ENCODE measurements at regions not wholly inside any gene's neighbourhood (a gene's known extent, or its start where the extent isn't known, plus 50 kb on each side); places are given as distances from the start of the nearest gene placed in this dataset.

DNA sequence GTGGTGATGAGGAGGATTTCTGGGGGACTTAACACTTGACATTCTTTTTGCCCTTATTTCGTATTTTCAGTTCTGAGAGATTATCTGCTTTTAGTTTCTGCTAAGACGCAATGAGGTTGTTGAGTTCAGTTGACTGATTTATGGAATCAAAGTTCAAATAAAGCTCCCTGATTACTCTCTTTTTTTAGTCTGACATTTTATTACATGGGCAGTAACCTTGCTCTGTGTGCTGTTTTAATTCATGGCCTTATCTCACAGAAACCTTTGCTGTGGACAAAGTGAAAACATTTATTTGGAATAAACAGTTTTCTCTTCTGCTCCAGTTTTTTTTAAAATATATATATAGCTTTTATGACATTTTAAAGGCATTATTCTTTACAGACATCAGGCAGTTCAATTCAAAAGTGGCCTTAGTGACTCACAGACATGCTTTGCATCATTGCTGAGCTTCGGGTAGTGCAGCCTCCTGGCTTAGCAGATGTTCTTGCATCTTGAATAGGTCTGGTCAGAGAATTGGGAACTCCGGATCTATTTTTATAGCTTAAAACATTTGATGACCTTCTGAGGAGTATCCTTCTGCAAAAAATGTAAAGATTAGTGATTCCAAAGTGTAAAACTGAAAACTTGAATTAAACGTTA lies 162.9 kb downstream of the FAM170A start:
- no peak for DNase-seq

DNA sequence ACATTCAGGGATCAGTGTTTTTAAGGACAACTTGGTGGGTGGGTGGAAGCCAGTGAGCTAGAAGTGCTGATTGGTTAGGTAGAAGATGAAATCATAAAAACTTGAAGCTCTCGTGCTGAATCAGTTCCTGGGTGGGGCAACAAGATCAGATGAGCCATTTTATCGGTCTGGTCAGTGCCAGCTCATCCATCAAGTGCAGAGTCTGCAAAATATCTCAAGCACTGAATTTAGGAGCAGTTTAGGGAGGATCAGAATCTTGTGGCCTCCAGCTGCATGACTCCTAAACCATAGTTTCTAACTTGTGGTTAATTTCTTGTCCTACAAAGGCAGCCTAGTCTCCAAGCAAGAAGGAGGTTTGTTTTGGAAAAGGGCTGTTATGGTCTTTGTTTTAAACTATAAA lies 166.4 kb downstream of the FAM170A start:
- DNase-seq, result no peak

DNA sequence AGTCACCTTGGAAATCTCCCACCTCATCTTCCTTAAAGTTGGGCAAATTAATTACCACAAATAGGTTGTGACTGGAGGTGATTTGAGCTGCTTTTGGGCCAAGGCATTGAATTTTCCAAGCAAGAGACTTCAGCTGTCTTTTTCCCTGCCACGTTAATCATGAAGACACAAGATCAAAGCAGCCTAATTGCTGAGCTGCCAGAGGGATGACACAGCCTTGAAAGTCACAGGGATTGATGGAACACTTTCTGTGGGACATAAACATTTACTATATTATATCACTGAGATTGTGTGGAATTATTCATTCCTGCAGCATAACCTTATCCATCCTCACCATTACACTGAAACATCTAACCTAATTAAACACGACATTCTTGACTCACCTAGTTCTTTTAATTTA lies 172.2 kb downstream of the FAM170A start:
- no peak for DNase-seq

DNA sequence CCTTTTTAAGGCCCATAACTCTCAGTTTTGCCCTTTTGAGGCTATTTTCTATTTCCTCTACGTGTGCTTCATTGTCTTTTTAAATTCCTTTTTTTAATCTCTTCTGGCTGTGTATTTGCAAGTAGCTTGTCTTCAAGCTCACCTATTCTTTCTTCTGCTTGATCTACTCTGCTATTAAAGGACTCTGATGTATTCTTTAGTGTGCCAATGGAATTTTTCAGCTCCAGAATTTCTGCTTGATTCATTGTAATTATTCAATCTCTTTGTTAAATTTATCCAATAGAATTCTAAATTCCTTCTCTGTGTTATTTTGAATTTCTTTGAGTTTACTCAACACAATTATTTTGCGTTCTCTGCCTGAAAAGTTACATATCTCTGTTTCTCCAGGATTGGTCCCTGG lies 178.7 kb downstream of the FAM170A start:
- no peak for DNase-seq

DNA sequence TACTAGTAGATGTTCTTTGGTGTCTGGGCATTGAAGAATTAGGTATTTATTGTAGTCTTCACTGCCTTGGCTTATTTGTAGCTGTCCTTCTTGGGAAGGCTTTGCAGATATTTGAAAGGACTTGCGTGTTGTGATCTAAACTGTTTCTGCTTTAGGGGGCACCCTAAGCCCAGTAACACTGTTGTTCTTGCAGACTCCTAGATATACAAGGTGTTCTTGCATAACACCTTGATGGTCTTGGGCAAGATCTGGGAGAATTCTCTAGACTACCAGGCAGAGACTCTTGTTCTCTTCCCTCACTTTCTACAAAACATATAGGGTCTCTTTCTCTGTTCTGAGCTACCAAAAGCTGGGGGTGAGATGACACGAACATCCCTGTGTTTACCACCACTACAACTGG lies 179.1 kb downstream of the FAM170A start:
- no peak for DNase-seq

DNA sequence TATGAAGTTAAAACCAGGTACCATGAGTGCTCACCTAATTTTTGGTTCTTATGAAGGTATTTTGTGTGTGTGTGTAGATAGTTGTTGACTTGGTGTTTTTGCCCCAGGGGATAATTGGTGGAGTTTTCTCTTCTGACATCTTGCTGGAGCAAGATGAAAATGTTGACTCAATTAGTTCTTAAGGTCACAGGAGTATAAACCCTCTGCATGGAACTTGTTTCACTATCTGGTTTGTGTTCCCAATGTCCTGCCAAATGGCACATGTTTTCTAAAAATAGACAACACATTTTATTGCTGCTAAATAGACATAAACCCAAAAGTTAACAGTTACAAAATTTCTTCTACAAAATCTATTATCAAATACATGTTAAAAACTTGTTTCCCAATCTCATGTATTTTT lies 180.9 kb downstream of the FAM170A start:
- DNase-seq, result no peak

DNA sequence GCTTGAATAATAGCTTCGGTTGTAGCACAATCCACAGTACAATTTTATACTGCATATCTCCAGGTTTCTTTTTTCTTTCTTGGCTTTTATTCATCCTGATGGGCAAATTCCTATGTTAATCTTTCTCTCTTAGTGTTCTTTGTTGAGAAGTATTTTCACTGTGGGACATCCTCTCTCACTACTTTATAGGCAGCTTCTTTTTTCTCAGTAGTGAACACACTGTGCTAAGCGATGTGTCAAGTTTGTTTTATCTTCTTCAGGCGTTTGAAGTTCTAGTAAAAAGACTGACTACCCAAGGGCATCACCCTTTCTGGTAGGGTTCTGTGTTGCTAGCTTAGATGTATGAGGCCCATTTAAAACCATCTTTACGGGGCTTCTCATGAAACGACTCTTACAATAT lies 182.1 kb downstream of the FAM170A start:
- no peak for DNase-seq

DNA sequence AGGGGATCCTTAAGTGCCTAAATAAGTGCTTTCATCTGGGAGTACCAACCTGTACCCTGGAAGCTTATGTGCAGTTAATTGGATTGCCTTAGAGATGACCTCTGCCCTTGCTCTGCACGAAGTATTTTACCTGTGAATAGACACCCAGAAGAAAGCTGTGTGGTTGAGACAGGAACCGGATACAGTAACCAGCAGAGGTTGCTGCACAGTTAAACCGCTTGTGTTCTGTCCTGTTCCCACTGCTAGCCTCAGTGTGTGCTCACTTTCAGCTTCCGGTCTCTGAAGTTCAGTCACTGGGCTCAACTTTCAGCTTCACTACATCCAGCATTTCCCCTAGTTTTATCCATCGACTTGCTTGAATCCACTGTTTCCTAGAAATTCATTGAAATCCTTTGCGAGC lies 185.3 kb downstream of the FAM170A start:
- DNase-seq, result peak; percentile 42

DNA sequence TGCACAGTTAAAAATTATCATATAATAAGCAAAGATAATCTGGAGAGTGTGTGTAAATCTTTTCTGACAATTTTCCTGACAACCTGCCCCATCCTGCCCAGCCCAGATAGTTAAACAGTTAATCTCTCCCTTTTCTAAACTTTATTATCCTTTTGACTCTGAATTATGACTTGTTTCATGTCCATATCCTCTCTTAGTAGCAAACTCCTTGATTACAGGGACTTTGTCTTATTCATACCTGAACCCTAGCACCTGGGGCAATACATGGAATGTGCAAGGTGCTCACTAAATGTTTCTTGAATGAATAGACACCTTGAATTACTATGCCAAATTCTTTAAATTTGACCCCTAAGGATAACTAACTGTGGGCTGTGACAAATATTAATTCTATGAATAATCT lies 186.7 kb downstream of the FAM170A start:
- no peak for DNase-seq

DNA sequence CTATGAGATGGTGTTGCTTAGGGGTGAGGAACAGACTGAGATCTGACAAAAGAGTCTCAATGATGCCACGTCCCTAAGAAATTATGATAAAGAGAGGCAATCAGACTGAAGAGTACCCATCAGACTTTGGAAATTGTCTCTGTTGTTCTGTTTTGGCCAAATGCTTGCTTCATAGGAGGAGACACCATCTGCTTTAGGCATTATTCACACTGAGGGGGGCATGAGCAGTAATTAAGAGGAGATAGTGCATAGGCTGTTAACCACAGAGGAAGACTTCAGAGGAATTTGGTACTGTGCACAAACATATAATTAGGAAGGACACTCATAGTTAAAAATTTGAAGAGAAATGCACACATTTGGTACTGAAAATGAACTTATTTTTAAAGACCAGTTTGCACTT lies 190.7 kb downstream of the FAM170A start:
- DNase-seq, result no peak

DNA sequence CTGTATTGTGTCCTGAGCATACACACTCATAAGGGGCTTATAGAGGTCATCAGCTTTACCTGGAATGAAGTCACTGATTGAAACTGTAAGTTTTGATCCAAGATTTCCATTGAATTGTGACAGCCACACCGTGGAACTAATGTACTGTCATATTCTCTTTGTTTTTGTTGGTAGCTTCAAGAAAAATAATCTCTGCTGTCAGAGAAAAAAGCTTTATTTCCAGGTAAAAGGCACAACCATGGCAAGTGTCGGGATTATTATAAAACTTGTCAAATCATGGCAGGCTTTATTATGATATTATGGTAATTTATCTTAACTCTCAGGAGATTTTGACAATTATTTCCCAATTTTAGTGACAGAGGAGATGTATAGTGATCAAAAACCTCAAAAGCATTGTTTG lies 191.2 kb downstream of the FAM170A start:
- no peak for DNase-seq

DNA sequence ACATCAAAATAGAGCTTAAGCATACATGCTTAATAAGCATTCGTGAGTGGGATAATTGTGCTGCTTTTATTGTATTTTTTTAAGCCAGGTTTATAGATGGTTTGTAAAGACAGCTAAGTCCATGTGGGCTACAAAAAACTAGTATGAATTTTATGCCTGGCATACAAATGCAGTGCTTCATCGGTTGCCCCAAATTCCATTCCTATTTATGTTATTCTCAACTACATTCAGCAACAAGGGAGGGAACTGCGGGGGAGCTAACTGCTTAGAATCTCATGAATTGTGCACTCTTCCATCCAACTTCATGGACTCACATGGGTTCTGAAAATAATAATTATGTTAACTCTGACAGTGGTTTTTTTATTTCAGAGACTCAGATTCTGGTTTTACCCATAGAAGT lies 199.2 kb downstream of the FAM170A start:
- no peak for DNase-seq

DNA sequence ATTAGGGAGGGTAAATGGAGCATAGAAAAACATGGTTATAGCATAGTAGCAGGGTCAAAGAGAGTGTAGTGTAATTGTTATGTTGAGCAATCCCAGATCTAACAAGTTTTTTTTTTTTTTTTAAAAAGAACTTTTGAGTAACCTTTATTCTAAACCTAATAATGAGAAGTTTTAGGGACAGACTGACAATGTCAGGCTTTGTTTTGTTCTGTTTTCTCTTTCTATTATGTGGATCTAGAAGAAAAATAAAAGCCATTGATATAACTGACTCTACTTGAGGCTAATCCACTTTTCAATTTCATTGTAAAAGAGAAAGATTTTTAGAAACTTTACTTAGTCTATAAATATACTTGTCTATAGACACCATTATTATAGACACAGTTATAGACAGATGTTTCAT lies 200.0 kb downstream of the FAM170A start:
- DNase-seq, result no peak

DNA sequence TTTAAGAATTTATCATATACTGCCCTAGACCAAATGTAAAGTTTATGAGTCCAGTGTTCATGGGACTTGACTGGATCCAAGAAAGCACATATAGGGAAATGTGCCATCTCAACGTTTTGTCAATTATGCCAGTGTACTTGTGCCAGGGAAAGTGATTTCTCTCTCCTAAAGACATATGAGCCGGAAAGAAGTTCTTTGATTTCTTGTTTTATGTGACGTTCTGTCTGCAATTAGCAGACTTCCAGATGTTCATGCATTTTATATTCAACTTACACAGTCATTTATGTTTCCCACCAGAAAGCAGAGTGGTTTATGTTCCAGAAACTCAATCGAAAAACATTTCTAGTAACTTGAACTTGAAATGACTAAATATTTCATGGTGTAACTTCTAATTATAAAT lies 203.8 kb downstream of the FAM170A start:
- no peak for DNase-seq

DNA sequence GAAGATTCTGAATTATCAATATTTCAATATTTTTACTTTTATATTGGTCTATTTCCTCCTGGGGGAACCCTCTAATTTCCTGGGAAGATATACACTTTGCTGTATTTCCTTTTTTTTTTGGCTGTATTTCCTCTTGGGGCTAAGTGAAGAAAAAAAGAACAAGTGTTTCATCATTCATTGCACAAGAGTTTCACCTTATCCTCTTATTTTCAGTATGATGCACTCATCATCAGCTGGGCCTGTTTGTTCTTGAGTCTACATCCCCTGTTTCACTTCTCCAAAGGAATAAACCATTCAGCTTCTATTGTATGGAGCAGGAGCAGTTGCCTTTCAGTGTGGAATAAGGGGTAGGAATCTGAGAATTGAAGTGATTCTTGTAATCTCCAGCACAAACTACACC lies 210.8 kb downstream of the FAM170A start:
- no peak for DNase-seq

DNA sequence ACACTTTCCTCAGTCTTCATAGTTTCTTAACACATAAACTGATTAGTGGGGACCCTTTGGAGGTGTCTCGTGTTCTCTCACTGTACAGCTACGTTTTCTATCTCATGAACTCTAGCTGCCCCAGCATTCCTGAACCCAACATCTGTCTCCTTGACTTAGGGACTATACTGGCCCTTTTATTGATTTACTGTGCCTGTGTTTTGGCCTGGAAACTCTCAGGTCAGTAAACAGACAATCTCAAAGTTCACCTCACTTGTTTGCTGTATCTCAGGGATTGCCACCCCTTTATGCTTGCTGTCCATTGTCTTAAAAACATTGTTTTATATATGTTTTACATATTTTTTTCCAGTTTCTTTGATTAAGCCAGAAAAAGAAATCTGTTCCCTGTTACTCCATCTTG lies 222.8 kb downstream of the FAM170A start:
- no peak for DNase-seq

DNA sequence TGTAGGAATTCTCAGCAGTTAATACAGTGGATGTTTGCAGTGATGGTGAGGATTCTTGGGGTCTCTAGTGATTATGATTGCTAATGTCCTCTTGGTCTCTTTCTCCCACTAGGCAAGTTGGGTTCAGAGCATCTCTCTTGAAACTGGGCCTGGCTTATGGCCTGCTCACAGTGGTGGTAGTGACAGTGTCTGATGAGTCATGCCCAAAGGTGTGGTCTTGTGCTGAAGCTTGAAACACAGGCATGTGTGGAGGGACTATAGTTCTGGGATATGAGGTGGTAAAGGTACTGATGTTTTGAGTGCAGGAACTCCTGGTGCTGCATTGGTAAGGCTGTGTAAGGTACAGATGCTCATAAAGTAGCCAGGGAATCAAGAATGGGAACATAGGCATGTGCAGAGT lies 231.1 kb downstream of the FAM170A start:
- DNase-seq, result no peak

DNA sequence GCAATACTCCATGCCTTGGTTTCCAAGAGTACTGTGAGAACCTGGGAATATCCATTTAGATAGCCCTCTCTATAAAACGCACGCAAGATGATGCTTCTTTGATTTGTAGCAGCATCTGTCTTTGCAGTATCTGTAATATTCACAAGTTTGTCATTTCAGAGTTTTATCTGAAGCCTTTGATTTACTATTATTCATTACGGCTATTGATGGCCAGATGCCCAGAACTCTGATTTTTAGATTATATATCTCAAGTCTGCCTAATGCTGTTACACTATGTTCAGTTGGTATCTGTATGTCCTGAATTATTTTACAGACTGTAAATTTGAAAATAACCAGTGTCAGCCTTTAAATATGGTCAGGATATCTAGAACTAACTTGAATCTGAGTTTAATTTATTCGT lies 233.3 kb downstream of the FAM170A start:
- DNase-seq, result no peak

DNA sequence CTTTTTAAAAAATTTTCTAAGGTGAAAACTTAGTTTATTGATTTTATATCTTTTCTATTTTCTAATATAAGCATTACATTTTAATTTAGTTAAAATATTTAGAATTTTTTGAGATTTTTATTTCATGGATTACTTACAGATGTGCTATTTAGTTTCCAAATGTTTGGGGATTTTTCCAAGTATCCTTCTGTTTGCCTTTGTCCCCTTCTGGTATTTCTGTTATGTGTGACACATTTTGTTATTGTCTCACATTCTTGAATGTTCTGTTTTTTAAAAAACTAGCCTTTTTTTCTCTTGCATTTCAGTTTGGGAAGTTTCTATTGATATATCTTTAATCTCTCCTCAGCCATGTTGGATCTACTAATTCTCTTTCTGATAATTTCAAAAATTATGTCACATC lies 234.9 kb downstream of the FAM170A start:
- DNase-seq, result no peak

DNA sequence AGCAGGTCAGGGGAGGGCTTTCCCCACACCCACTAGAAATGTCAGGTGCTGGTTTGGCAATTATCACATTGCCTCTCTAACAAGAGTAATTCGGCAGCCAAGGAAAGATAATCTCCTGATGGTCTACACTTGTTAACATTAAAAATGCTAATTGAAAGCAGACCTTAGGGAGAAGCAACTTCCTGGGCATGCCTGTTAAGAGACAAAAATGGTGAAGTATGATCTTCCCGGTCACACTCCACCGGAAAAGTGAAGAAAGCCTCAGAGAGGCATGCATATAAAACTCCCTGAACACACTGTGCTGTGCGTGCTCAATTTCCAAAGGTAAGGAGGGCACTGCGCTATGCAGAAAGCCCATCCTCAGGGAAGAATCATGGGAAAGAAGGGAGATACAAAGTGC lies 244.3 kb downstream of the FAM170A start:
- DNase-seq, result no peak

DNA sequence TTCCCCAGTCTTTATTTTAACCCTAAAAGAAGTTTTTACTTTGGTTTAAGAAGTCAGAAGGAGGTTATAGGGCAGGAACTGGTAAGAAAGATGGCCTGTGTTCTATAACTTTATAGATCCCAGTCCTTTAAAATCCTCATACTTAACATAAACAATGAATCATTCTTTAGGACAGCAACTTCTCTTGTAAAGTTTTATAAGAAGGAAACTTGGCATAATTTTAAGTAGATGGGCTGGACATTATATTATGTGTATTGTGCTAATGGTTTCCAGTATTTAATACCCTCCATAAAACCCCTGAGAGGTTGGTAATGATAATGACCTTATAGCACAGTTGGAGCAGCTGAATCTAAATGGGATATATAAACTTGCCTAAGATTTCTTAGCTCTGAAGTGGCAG lies 247.2 kb downstream of the FAM170A start:
- no peak for DNase-seq

DNA sequence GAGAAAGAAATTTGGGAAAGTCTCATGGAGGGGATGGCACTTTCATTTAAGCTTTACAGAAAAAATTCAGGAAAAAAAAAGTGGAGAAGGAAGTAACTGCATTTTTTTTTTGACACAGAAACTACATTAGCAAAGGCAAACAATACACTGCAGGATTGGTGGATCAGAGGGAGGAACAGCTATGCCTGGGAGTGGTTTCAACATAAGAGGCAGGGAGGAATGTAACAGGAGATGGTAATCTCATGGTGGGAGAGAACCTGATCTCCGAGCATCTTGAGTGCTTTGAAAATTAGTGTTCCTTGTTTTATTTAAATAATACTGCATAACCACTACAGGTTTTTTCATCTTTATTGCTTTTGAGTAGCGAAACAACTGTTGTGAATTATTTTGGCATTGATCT lies 249.4 kb downstream of the FAM170A start:
- peak; percentile 1 for DNase-seq

DNA sequence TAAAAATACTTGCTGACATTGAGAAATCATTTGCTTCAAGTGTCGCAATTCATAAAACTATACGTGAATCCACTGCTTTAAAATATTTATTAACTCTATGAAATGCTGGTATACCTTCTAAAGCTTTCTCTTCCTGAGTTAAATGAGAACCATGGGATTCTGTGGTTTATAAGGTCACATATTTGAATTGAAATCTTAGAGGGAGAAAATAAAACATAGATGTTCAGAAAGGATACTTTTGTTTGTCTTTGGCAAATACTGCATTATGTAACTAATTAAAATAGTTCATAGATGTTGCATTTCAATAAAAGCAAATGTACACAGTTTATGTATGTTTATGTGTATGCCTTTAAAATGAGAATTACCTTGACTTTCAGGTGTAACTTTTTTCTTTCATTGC lies 250.1 kb downstream of the FAM170A start:
- no peak for DNase-seq

DNA sequence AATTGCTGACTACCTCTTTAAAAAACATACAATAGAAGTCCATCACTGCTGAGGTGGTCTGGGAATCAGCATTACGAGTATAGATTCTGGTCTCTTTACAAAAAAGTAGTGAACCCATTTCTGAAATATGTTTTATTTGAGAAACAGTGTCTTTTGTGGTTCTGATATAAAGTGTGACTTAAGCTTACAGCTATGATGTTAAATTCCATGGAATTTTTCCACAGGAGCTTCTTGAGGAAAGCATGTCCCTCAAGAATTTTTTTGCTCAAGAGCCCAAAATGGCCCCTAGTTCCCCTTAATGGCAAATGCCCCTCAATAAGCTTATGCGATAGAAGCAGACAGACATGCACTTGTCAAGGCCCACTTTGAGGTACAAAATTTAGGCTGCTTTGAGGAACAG lies 265.7 kb downstream of the FAM170A start:
- no peak for DNase-seq

DNA sequence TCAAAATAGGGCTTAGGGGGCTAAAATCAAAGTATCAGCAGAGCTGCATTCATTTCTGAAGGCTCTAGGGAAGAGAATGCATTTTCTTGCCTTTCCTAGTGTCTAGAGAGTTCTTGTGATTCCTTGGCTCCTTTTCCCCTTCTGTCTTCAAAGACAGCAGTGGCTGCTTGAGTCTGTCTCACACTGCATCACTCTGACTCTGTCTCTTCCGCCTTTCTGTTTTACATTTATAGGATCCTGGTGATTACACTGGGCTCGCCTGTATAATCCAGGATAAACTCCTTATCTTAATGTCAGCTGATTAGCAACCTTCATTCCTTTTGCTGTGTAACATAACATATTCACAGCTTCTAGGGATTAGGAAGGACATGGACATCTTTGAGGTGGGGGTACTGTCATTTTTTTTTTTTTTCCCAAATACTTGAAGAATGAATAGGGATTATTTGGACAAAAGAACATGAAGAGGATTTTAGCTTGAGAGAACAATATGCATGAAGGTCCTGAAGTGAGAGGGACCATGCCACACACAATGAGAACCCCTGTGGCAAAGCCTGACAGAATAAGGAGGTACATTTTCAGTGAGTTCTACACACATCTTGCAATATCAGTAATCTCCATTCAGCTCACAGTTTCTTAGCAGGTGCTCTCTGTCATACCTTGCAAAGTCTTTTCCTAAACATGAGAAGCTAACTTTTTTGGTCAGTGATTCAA lies 267.6 kb downstream of the FAM170A start:
- peak; percentile 86 for DNase-seq
